H1 (cell line): ENCODE measurements at regions not wholly inside any gene's neighbourhood (a gene's known extent, or its start where the extent isn't known, plus 50 kb on each side); places are given as distances from the start of the nearest gene placed in this dataset.

Source experiments
- CHD2 ChIP-seq: IDR thresholded peaks from 2 replicates; pipeline ENCODE4 v1.6.1; 2012; ENCODE audit warnings: low read length, improper control_type of control experiment
- CREB1 ChIP-seq: IDR thresholded peaks from 2 replicates; pipeline ENCODE4 v1.6.1; 2012; ENCODE audit warnings: inconsistent platforms
- EP300 ChIP-seq, 2 experiments: IDR thresholded peaks; 1 replicate in 1 of 2; 2 replicates in 1 of 2; pipeline ENCODE4 v1.6.1; 2011 to 2012; ENCODE audit warnings: low read depth in 2 of 2, low read length in 2 of 2, mild to moderate bottlenecking in 2 of 2, borderline replicate concordance in 1 of 2, inconsistent platforms in 1 of 2, moderate library complexity in 1 of 2
- SIN3A ChIP-seq, 2 experiments: IDR thresholded peaks in 1 of 2; conservative IDR thresholded peaks in 1 of 2; 2 replicates each; pipeline ENCODE4 v1.6.1; 2011 to 2012; ENCODE audit warnings: low read length in 2 of 2, improper control_type of control experiment in 1 of 2, low read depth in 1 of 2, mild to moderate bottlenecking in 1 of 2

- no peak for TF ChIP-seq EP300 (IDR thresholded peaks at IDR 0.05; ENCODE audit: borderline replicate concordance in 1 of 2, low read depth in 2 of 2, low read length in 2 of 2)
- no peak for TF ChIP-seq CREB1
- no peak for TF ChIP-seq CHD2
- no peak for TF ChIP-seq SIN3A (conservative IDR thresholded peaks at IDR 0.05 in 1 of 2, IDR thresholded peaks at IDR 0.05 in 1 of 2; ENCODE audit: low read depth in 1 of 2, low read length in 2 of 2)
- TF ChIP-seq, all 59 proteins: peak for 0
Observed at GRCh38 chr20:51227744-51228143, 204.8 kb upstream of the KCNG1 start (continued).
